GM23338 (cell line): ENCODE measurements at regions not wholly inside any gene's neighbourhood (a gene's known extent, or its start where the extent isn't known, plus 50 kb on each side); places are given as distances from the start of the nearest gene placed in this dataset.
A peak's percentile ranks its signal among the peaks of the same experiment; 100 is the strongest.

Experiments
- ATAC-seq: fragments of 200-7000 bp; cut with Tn5 transposase; 3 replicates; pipeline ENCODE4 v1.9.1; 2020
- DNase-seq: peaks from one replicate; pipeline ENCODE4 v3.0.0-alpha.2; 2015; ENCODE audit warnings: low spot score
- H2AFZ ChIP-seq: fragments of 200-600 bp; sonication (generic); 2 replicates; pipeline ENCODE4 v1.8.0; 2016; ENCODE audit warnings: antibody characterized with exemption, mild to moderate bottlenecking, moderate library complexity
- H3F3A ChIP-seq: fragments of 200-600 bp; sonication (generic); replicated peaks from 2 replicates; pipeline ENCODE4 v1.8.0; 2017; ENCODE audit warnings: antibody characterized with exemption, mixed run types, low read depth
- H3K27ac ChIP-seq: fragments of 200-600 bp; sonication (generic); 2 replicates; pipeline ENCODE4 v1.6.1; 2016; ENCODE audit warnings: low read depth
- H3K27me3 ChIP-seq: fragments of 200-600 bp; sonication (generic); 2 replicates; pipeline ENCODE4 v1.8.0; 2016; ENCODE audit warnings: mild to moderate bottlenecking, mixed run types, moderate library complexity; ENCODE audit not compliant: insufficient read depth
- H3K36me3 ChIP-seq: fragments of 200-600 bp; sonication (generic); 2 replicates; pipeline ENCODE4 v1.8.0; 2016; ENCODE audit warnings: mild to moderate bottlenecking; ENCODE audit not compliant: insufficient read depth
- H3K4me1 ChIP-seq: fragments of 200-600 bp; sonication (generic); 2 replicates; pipeline ENCODE4 v1.8.0; 2016; ENCODE audit warnings: mild to moderate bottlenecking, moderate library complexity; ENCODE audit not compliant: insufficient read depth
- H3K4me2 ChIP-seq: fragments of 200-600 bp; sonication (generic); 2 replicates; pipeline ENCODE4 v1.7.1; 2017; ENCODE audit warnings: mixed run types
- H3K4me3 ChIP-seq: fragments of 200-600 bp; sonication (generic); 2 replicates; pipeline ENCODE4 v1.6.1; 2016; ENCODE audit warnings: mixed run types
- H3K79me2 ChIP-seq: fragments of 200-600 bp; sonication (generic); replicated peaks from 2 replicates; pipeline ENCODE4 v1.8.0; 2017; ENCODE audit warnings: mild to moderate bottlenecking; ENCODE audit not compliant: insufficient read depth
- H3K9me2 ChIP-seq: fragments of 200-600 bp; sonication (generic); 2 replicates; pipeline ENCODE4 v1.8.0; 2017; ENCODE audit not compliant: insufficient read depth
- H4K20me1 ChIP-seq: fragments of 200-600 bp; sonication (generic); replicated peaks from 2 replicates; pipeline ENCODE4 v1.8.0; 2017; ENCODE audit warnings: mild to moderate bottlenecking; ENCODE audit not compliant: insufficient read depth
- H3K27ac Mint-ChIP-seq: 2 replicates; pipeline ENCODE4 v1.8.0; 2020; ENCODE audit warnings: inconsistent platforms, mild to moderate bottlenecking, moderate library complexity, mixed read lengths
- H3K27me3 Mint-ChIP-seq: 3 replicates; pipeline ENCODE4 v1.8.0; 2022; ENCODE audit warnings: low read depth, mild to moderate bottlenecking, moderate library complexity, mixed read lengths, inconsistent platforms; ENCODE audit not compliant: insufficient read depth, poor library complexity
- H3K36me3 Mint-ChIP-seq: 3 replicates; pipeline ENCODE4 v1.8.0; 2021; ENCODE audit warnings: low read depth, mild to moderate bottlenecking, inconsistent platforms, moderate library complexity, mixed read lengths
- H3K4me1 Mint-ChIP-seq: 3 replicates; pipeline ENCODE4 v1.8.0; 2020; ENCODE audit warnings: mild to moderate bottlenecking, inconsistent platforms, mixed read lengths
- H3K4me3 Mint-ChIP-seq: 3 replicates; pipeline ENCODE4 v1.8.0; 2021; ENCODE audit warnings: moderate library complexity, mild to moderate bottlenecking, inconsistent platforms, mixed read lengths
- H3K9me3 Mint-ChIP-seq: 3 replicates; pipeline ENCODE4 v1.8.0; 2020; ENCODE audit warnings: moderate library complexity, mild to moderate bottlenecking, inconsistent platforms, mixed read lengths
- CREB1 ChIP-seq: fragments of 250-450 bp; sonication (Bioruptor Pico); IDR thresholded peaks from 2 replicates; pipeline ENCODE4 v1.5.0; 2020; ENCODE audit warnings: low read depth, mild to moderate bottlenecking, moderate library complexity
- EZH2 ChIP-seq: fragments of 200-600 bp; sonication (generic); IDR thresholded peaks from one replicate; pipeline ENCODE4 v1.8.0; 2017; ENCODE audit warnings: antibody characterized with exemption, mild to moderate bottlenecking, low read depth; ENCODE audit not compliant: unreplicated experiment
- EZH2phosphoT487 ChIP-seq: fragments of 200-600 bp; sonication (generic); IDR thresholded peaks from one replicate; pipeline ENCODE4 v1.8.1; 2018; ENCODE audit warnings: antibody characterized with exemption; ENCODE audit not compliant: unreplicated experiment
- NANOG ChIP-seq: IDR thresholded peaks from 2 replicates; pipeline ENCODE4 v1.6.1; 2016; ENCODE audit warnings: antibody characterized with exemption, borderline replicate concordance
- POLR2AphosphoS5 ChIP-seq: IDR thresholded peaks from 2 replicates; pipeline ENCODE4 v1.6.1; 2016; ENCODE audit warnings: antibody characterized with exemption, low read depth
- STAT1 ChIP-seq: IDR thresholded peaks from one replicate; pipeline ENCODE4 v1.6.1; 2016; ENCODE audit warnings: antibody characterized with exemption; ENCODE audit not compliant: unreplicated experiment
- ZNF114 ChIP-seq: fragments of 250-450 bp; sonication (Bioruptor Pico); IDR thresholded peaks from 2 replicates; pipeline ENCODE4 v1.5.0; 2020; ENCODE audit warnings: mild to moderate bottlenecking, moderate library complexity
- TF ChIP-seq, protein P1 (sequence below): fragments of 250-450 bp; sonication (Bioruptor Pico); IDR thresholded peaks from 2 replicates; pipeline ENCODE4 v1.5.0; 2020; ENCODE audit warnings: mild to moderate bottlenecking, moderate library complexity

DNA sequence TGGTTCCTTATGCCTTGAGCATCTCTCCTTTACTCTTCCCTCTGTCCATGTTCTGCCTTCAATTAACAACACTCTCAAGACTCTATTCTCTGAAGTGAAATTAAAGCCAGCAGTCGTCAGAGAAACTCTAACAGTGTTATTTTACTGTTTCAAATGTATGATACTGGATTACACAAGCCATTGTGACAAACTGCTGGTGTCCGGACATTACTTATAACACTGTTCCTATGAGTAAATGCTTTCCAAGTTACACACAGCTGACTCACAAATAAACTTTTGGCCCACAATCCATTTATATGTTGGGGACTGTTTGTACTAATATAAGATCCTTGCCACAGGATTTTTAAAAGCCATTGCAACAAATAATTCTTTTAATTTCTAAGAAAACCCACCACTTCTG is 63.2 kb upstream of the GHR start (continued):
- TF ChIP-seq POLR2AphosphoS5: no peak
- TF ChIP-seq EZH2: no peak
- no peak for TF ChIP-seq EZH2phosphoT487
- TF ChIP-seq CREB1 (CRISPR knock-in tag): no peak
- TF ChIP-seq STAT1: no peak
- no peak for TF ChIP-seq ZNF114

DNA sequence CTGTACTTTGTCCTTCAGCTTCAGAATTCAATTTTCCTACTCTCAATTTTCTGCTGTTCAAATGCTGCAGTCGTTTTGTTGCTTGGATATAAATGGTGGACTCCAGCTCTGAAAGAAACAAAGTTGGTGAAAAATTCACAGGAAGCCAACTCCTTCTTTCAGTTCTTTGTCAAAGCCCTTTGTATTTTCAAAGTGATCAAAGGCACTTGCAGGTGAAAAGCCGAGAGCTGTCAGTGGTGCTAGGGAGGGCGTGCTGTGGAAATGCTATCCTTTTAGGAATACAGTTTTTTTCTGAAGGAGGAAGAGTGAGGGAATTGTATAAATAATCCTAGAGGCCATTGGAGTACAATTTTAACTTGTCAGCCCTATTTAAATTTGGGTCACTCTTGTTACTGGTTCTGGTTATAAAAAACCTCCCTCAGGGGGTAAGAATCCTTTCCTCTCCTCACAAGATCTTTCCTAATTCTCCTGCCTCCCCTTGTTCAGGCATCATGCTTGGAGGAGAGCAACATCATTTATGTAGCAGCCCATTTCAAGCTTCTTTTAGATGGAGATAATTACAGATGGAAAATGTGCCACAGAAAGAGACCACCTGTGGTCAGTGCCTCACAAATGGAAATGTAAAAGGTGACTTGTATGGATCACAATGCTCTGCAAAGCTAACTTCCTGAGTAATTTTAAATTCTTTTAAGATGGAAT is 62.5 kb upstream of the GHR start:
- Histone ChIP-seq H3K9me2 (no peaks in the 10 kb centered on the region), H3K79me2 (no peaks in the 10 kb centered on the region), H3K36me3 (no peaks in the 10 kb centered on the region), H3K4me1 (peaks cover 26% of the 10 kb centered on the region), H3K4me2 (peak overlapping the region; percentile 71), H3K27ac (peak overlapping the region; percentile 79), H3K27me3 (no peaks in the 10 kb centered on the region), H2AFZ (no peak overlapping the region), H3K4me3 (peak overlapping the region; percentile 10), H4K20me1 (no peaks in the 10 kb centered on the region), H3F3A (no peaks in the 10 kb centered on the region)
- Mint-ChIP-seq H3K4me3 (peak overlapping the region; percentile 35; the same call in 2 of the 3 replicates), H3K27me3 (peaks cover 3% of the 10 kb centered on the region), H3K27ac (peak overlapping the region; percentile 56), H3K36me3 (peaks cover 17% of the 10 kb centered on the region; the same call in 2 of the 3 replicates), H3K4me1 (peaks cover 30% of the 10 kb centered on the region), H3K9me3 (peaks cover 40% of the 10 kb centered on the region)
- ATAC-seq (peak; percentile 79), DNase-seq (peak; percentile 56)
- TF ChIP-seq NANOG (peak; percentile 36; the same call in 1 of the 2 replicates), ZNF114 (no peak)
- TF ChIP-seq, protein P1, sequence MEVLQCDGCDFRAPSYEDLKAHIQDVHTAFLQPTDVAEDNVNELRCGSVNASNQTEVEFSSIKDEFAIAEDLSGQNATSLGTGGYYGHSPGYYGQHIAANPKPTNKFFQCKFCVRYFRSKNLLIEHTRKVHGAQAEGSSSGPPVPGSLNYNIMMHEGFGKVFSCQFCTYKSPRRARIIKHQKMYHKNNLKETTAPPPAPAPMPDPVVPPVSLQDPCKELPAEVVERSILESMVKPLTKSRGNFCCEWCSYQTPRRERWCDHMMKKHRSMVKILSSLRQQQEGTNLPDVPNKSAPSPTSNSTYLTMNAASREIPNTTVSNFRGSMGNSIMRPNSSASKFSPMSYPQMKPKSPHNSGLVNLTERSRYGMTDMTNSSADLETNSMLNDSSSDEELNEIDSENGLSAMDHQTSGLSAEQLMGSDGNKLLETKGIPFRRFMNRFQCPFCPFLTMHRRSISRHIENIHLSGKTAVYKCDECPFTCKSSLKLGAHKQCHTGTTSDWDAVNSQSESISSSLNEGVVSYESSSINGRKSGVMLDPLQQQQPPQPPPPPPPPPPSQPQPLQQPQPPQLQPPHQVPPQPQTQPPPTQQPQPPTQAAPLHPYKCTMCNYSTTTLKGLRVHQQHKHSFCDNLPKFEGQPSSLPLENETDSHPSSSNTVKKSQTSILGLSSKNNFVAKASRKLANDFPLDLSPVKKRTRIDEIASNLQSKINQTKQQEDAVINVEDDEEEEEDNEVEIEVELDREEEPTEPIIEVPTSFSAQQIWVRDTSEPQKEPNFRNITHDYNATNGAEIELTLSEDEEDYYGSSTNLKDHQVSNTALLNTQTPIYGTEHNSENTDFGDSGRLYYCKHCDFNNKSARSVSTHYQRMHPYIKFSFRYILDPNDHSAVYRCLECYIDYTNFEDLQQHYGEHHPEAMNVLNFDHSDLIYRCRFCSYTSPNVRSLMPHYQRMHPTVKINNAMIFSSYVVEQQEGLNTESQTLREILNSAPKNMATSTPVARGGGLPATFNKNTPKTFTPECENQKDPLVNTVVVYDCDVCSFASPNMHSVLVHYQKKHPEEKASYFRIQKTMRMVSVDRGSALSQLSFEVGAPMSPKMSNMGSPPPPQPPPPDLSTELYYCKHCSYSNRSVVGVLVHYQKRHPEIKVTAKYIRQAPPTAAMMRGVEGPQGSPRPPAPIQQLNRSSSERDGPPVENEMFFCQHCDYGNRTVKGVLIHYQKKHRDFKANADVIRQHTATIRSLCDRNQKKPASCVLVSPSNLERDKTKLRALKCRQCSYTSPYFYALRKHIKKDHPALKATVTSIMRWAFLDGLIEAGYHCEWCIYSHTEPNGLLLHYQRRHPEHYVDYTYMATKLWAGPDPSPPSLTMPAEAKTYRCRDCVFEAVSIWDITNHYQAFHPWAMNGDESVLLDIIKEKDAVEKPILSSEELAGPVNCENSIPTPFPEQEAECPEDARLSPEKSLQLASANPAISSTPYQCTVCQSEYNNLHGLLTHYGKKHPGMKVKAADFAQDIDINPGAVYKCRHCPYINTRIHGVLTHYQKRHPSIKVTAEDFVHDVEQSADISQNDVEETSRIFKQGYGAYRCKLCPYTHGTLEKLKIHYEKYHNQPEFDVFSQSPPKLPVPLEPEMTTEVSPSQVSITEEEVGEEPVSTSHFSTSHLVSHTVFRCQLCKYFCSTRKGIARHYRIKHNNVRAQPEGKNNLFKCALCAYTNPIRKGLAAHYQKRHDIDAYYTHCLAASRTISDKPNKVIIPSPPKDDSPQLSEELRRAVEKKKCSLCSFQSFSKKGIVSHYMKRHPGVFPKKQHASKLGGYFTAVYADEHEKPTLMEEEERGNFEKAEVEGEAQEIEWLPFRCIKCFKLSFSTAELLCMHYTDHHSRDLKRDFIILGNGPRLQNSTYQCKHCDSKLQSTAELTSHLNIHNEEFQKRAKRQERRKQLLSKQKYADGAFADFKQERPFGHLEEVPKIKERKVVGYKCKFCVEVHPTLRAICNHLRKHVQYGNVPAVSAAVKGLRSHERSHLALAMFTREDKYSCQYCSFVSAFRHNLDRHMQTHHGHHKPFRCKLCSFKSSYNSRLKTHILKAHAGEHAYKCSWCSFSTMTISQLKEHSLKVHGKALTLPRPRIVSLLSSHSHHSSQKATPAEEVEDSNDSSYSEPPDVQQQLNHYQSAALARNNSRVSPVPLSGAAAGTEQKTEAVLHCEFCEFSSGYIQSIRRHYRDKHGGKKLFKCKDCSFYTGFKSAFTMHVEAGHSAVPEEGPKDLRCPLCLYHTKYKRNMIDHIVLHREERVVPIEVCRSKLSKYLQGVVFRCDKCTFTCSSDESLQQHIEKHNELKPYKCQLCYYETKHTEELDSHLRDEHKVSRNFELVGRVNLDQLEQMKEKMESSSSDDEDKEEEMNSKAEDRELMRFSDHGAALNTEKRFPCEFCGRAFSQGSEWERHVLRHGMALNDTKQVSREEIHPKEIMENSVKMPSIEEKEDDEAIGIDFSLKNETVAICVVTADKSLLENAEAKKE (CRISPR knock-in tag): peak; percentile 31; the same call in 1 of the 2 replicates
